ENCODE measurements at regions not wholly inside any gene's neighbourhood (a gene's known extent, or its start where the extent isn't known, plus 50 kb on each side); places are given as distances from the start of the nearest gene placed in this dataset.

DNA sequence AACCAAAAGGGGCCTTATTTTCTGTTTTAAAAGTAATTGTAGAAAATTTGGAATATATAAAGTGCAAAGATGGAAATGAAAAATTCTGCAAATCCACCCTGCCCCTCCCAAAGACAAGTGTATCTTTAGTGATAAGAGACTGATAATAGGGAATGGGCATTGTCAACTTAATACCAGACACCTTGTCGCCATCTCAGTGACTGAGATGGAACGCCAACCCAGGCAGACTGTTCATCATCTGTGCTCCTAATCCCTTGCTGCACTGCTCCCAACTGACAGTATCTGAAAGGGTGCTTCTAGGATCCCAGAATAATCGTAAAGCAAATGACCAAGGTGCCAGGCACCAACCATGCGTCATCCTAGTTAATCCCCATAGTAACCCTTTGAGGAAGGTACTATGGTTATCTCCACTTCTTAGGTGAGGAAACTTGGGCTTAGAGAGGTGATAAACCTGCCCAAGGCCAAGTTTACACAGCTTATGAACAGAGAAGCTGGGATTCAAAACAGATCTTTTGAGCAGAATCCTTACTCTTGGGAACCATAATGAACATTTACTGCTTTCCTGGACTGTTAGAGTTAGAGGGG lies 583.7 kb downstream of the GATA3 start:
- H3K27me3 ChIP-seq (ENCODE audit: insufficient read depth, low read depth), result no peaks in the 10 kb centered on the region
- ChIA-PET POLR2A (ENCODE audit: unreplicated experiment) (no interaction called here), CTCF (interaction anchor here (0.6 kb wide), 1 partner anchor 1207 kb away, joined by 10 read pairs; no protein-coding TSS in a partner anchor)
- TF ChIP-seq, protein P1, sequence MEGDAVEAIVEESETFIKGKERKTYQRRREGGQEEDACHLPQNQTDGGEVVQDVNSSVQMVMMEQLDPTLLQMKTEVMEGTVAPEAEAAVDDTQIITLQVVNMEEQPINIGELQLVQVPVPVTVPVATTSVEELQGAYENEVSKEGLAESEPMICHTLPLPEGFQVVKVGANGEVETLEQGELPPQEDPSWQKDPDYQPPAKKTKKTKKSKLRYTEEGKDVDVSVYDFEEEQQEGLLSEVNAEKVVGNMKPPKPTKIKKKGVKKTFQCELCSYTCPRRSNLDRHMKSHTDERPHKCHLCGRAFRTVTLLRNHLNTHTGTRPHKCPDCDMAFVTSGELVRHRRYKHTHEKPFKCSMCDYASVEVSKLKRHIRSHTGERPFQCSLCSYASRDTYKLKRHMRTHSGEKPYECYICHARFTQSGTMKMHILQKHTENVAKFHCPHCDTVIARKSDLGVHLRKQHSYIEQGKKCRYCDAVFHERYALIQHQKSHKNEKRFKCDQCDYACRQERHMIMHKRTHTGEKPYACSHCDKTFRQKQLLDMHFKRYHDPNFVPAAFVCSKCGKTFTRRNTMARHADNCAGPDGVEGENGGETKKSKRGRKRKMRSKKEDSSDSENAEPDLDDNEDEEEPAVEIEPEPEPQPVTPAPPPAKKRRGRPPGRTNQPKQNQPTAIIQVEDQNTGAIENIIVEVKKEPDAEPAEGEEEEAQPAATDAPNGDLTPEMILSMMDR (conservative IDR thresholded peaks at IDR 0.05), result no peak
- no peak for TF ChIP-seq EZH2 (IDR thresholded peaks at IDR 0.05; ENCODE audit: low read depth)
- H3K27ac ChIP-seq, result no peak overlapping the region
- H3K4me2 ChIP-seq, result no peak overlapping the region
- no peaks in the 10 kb centered on the region for H3K9me3 ChIP-seq (ENCODE audit: insufficient read depth, low read depth)
- H3K4me1 ChIP-seq (replicated peaks; ENCODE audit: insufficient read depth), result peaks cover 15% of the 10 kb centered on the region
- H3K4me3 ChIP-seq, result no peak overlapping the region
- no peak overlapping the region for H2AFZ ChIP-seq
- no peak for DNase-seq
- intact Hi-C loops (cut with micrococcal nuclease; ENCODE audit: unreplicated experiment), result no loop called here
- H3K79me2 ChIP-seq (ENCODE audit: low read depth), result no peaks in the 10 kb centered on the region
- no peaks in the 10 kb centered on the region for H3K9me2 ChIP-seq (ENCODE audit: insufficient read depth)
- H3F3A ChIP-seq (ENCODE audit: insufficient read depth, low read depth), result no peaks in the 10 kb centered on the region; the same call in 1 of the 2 replicates
- H3K36me3 ChIP-seq (ENCODE audit: low read depth), result no peaks in the 10 kb centered on the region
- no TSS peak for BruUV-seq (replicated peaks)
- no peaks in the 10 kb centered on the region for H4K20me1 ChIP-seq (ENCODE audit: insufficient read depth)

DNA sequence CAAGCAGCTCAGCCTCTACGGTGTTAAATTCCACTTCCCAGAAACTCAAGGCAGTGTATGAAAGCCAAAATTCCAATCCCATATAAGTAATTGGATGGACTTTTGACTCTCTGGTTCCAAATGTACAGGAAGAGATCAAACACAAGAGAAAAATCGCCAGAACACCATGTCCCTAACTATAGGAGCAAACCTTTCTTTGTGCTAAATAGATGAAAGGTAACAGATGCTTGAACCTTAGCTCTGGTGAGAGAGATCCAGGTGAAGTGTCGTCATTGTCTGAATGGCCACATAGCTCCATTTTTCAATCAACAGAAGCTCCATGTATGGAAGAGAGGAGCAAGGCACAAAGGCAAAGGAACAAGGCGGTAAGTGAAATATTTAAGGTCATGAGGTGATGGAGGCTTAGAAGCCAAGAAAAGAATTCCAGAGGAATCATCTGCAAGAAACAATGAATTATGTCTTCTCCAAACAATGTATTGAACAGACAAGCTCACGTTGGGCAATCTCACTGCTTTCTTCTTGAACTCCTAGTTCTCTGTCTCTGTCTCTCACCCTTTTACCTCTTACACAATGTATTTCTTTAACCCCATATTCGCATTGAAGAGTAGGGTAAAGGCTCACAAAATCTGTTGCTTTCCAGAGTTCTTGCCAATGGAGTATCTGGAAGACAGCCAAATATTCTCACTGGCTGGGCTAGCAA lies 585.1 kb downstream of the GATA3 start:
- Histone ChIP-seq H3K9me2 (ENCODE audit: insufficient read depth) (no peaks in the 10 kb centered on the region), H3K36me3 (ENCODE audit: low read depth) (no peaks in the 10 kb centered on the region), H3K4me3 (no peak overlapping the region), H3K27ac (no peak overlapping the region), H3K4me1 (replicated peaks; ENCODE audit: insufficient read depth) (peaks cover under 1% of the 10 kb centered on the region; the same call in 1 of the 2 replicates), H3F3A (ENCODE audit: insufficient read depth, low read depth) (no peaks in the 10 kb centered on the region), H4K20me1 (ENCODE audit: insufficient read depth) (no peaks in the 10 kb centered on the region), H3K79me2 (ENCODE audit: low read depth) (no peaks in the 10 kb centered on the region), H3K9me3 (ENCODE audit: insufficient read depth, low read depth) (no peaks in the 10 kb centered on the region), H3K4me2 (no peak overlapping the region), H3K27me3 (ENCODE audit: insufficient read depth, low read depth) (no peaks in the 10 kb centered on the region), H2AFZ (no peak overlapping the region)
- no peak for TF ChIP-seq EZH2 (IDR thresholded peaks at IDR 0.05; ENCODE audit: low read depth)
- TF ChIP-seq, protein P1 (conservative IDR thresholded peaks at IDR 0.05), result no peak
- ChIA-PET CTCF (interaction anchor here (0.7 kb wide), 1 partner anchor 31 kb away, joined by 3 read pairs; no protein-coding TSS in a partner anchor), POLR2A (ENCODE audit: unreplicated experiment) (no interaction called here)
- no peak for DNase-seq
- intact Hi-C loops (cut with micrococcal nuclease; ENCODE audit: unreplicated experiment), result no loop called here
- no TSS peak for BruUV-seq (replicated peaks)

DNA sequence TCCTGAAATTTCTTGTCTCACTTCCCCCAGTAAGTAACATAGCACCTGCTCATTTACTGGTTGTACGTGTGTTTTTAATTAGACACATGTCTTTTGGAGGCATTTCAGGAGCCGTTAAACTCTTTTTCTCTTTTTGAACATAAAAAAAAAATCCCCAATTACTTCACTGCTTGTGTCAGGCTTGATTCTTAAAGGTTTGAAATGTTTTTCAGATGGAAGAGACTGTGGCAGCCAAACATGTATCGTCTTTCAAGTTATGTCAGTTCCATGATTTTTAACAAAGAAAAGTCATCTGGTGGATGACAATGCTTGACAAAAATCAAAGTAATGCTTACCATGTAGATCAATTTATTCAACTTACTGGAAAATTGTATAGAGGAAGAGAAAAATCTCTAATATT lies 585.8 kb downstream of the GATA3 start:
- H3K79me2 ChIP-seq (ENCODE audit: low read depth), result no peaks in the 10 kb centered on the region
- no peaks in the 10 kb centered on the region for H3K27me3 ChIP-seq (ENCODE audit: insufficient read depth, low read depth)
- H3F3A ChIP-seq (ENCODE audit: insufficient read depth, low read depth), result no peaks in the 10 kb centered on the region
- TF ChIP-seq, protein P1 (conservative IDR thresholded peaks at IDR 0.05), result no peak
- no peak for TF ChIP-seq EZH2 (IDR thresholded peaks at IDR 0.05; ENCODE audit: low read depth)
- ChIA-PET CTCF (no interaction called here), POLR2A (ENCODE audit: unreplicated experiment) (no interaction called here)
- intact Hi-C loops (cut with micrococcal nuclease; ENCODE audit: unreplicated experiment), result no loop called here
- H3K4me2 ChIP-seq, result no peak overlapping the region
- no peak overlapping the region for H3K27ac ChIP-seq
- no peak overlapping the region for H2AFZ ChIP-seq
- H3K36me3 ChIP-seq (ENCODE audit: low read depth), result no peaks in the 10 kb centered on the region
- DNase-seq, result no peak
- H3K4me3 ChIP-seq, result no peak overlapping the region
- H3K4me1 ChIP-seq (replicated peaks; ENCODE audit: insufficient read depth), result no peaks in the 10 kb centered on the region
- no peaks in the 10 kb centered on the region for H3K9me2 ChIP-seq (ENCODE audit: insufficient read depth)
- BruUV-seq (replicated peaks), result no TSS peak
- no peaks in the 10 kb centered on the region for H3K9me3 ChIP-seq (ENCODE audit: insufficient read depth, low read depth)
- no peaks in the 10 kb centered on the region for H4K20me1 ChIP-seq (ENCODE audit: insufficient read depth)
